ENCODE measurements at regions not wholly inside any gene's neighbourhood (a gene's known extent, or its start where the extent isn't known, plus 50 kb on each side); places are given as distances from the start of the nearest gene placed in this dataset.

DNA sequence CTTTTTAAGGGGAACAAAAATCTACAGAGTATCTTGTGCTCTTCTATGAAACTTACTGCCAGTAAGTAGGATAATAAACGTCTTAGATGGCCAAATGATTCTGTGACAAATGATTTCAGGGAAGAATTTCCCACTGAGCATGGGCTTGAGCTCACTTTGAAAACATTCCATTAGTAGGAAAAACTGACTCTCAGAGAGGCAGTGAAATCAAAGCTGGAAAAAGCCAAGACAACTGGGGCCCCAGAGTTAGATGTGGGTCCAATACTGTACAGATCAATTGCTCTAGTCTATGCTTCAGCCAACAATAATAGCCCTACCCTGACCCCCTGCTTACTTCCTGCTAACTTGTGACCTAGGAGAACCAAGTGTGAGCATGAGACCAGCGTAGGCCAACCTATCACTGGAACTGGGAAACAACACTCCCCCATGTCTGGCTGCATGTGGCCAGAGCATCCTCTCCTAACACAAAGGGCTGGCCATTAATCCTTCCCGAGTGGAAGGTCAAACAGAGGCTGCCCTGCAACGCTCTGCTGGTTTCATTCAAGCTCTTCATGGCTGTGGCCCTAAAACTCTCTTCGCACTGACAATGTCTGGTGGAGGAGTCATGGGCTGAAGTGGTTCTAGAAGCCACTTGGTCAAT is 68.8 kb downstream of the FOXB1 start:
- TF ChIP-seq CTCF (IDR thresholded peaks at IDR 0.05; ENCODE audit: low read depth, low read length), result no peak
- DNase-seq (ENCODE audit: low read depth in 2 of 2), result no peak
- H3K4me3 ChIP-seq (replicated peaks in 1 of 2; ENCODE audit: low read depth in 2 of 2, low read length in 2 of 2), result no peak overlapping the region

- no peak for TF ChIP-seq CTCF (IDR thresholded peaks at IDR 0.05; ENCODE audit: low read depth, low read length)
- DNase-seq (ENCODE audit: low read depth in 2 of 2), result no peak
- H3K4me3 ChIP-seq (replicated peaks in 1 of 2; ENCODE audit: low read depth in 2 of 2, low read length in 2 of 2), result no peak overlapping the region
Measured at GRCh38 chr15:60073466-60073840, 69.3 kb downstream of the FOXB1 start.

DNA sequence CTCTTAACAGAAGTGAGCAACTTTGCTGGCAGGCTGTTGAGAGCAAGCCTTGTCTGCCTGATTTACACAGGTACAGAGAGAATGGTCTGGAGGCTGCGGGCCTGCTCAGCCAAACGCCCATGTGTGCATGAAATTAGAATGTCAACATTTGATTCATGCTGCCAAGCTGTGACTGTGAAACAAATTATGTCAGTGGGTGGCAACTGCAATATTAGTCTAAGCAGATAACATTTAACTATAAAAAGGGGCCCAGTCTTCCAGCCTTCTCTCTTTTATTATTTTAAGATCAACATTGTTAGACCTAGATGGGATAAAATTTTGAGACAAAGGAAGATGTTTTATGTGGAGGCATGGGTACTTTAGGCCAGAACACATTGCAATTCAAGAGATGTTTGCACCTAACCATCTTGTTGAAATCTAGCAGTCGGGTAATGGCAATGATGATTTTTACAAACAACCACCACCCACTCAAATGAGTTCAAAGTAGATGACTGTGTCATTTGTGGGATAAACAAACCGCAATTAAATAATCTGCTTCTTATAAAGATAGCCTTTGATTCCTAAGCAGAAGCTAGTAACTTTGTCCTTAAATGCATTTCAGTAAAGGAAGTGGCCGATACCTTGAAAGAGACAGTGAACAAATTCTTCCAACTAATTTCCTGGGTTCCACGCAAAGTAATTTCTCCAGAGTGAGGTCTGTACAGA is 70.2 kb downstream of the FOXB1 start:
- H3K4me3 ChIP-seq (replicated peaks in 1 of 2; ENCODE audit: low read depth in 2 of 2, low read length in 2 of 2), result no peak overlapping the region
- DNase-seq (ENCODE audit: low read depth in 2 of 2), result no peak
- TF ChIP-seq CTCF (IDR thresholded peaks at IDR 0.05; ENCODE audit: low read depth, low read length), result no peak

DNA sequence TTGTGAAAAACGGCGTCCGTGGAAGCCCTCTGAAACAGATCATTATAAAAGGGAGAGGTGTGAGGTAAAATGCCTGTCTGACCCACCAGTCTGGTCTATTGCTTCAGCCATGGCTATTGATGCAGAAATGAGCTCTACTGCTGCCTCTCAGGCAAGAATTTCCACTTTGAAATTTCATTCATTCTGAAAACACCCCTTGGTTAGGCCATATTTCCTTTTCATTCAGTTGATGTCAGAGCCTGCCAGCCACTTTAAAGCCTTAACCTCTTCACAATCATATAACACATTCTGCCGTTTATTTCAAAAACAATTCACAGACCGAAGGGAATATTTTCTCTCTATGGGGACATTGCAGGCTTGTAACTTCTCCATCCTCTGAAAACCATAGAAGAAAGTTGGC is 71.9 kb downstream of the FOXB1 start:
- TF ChIP-seq CTCF (IDR thresholded peaks at IDR 0.05; ENCODE audit: low read depth, low read length), result no peak
- DNase-seq (ENCODE audit: low read depth in 2 of 2), result no peak
- no peak overlapping the region for H3K4me3 ChIP-seq (replicated peaks in 1 of 2; ENCODE audit: low read depth in 2 of 2, low read length in 2 of 2)

- DNase-seq (ENCODE audit: low read depth in 2 of 2), result no peak
- no peak for TF ChIP-seq CTCF (IDR thresholded peaks at IDR 0.05; ENCODE audit: low read depth, low read length)
- H3K4me3 ChIP-seq (replicated peaks in 1 of 2; ENCODE audit: low read depth in 2 of 2, low read length in 2 of 2), result no peak overlapping the region
Measured at GRCh38 chr15:60076582-60077276, 72.6 kb downstream of the FOXB1 start.

DNA sequence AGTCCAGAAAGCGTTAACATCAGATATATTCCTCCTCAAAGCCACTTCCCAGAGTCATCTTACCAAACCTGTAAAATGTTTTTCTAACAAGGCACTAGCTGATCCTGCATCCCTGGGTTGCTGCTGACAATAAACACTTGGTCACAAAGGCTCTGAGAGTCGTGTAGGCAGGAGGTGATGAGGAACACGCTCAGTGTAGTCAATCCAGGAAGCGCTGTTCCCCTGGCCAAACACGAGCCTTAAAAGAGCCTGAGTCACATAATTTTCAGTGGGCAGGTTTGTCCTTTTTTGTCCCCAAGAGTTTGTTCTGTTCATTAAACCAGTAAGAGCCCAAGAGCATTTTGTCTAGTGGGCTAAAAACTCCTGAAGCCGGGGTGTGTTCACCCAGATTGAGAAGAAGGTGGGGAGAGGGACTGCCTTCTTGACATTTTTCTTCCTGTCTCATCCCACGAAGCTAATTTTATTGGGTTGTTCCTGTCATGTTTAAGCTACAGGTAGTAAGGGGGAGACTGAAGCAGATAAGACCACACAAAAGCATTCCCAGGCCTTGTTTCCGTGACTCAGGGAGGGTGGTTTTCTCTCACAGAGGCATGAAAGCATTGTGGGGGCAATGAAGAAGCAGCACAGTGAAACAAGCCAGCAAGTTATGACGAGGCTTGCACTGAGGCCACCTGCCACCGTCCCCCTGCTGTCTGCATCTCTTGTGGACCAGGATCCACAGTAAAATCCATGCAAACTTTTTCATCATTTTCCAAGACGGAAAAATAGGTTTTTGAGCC is 73.7 kb downstream of the FOXB1 start:
- no peak for TF ChIP-seq CTCF (IDR thresholded peaks at IDR 0.05; ENCODE audit: low read depth, low read length)
- no peak overlapping the region for H3K4me3 ChIP-seq (replicated peaks in 1 of 2; ENCODE audit: low read depth in 2 of 2, low read length in 2 of 2)
- DNase-seq (ENCODE audit: low read depth in 2 of 2), result no peak

Measured in cardiac fibroblast (primary cell).